ENCODE measurements at regions not wholly inside any gene's neighbourhood (a gene's known extent, or its start where the extent isn't known, plus 50 kb on each side); places are given as distances from the start of the nearest gene placed in this dataset.

DNA sequence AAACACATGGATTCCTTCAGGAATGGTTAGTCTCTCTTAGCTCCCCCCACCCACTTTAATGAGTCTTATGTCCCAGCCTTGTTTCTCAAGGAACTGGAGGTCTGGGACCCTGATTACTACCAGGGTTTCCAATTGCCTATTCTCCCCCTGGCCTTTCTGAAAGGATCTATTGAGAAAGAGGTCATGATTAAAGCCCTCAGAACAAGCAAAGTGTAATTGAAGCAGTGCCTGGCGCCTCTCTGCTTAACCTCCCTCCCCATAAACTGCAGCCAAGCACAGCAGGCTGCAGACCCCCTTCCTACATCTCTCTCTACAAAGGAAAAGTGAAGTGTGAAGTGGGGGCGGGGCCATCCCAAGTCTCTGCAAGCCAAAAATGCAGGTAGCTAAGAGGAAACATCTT is 159.7 kb upstream of the CDH11 start:
- Mint-ChIP-seq H3K27me3 (ENCODE audit: low read depth) (no peaks in the 10 kb centered on the region), H3K9me3 (no peaks in the 10 kb centered on the region), H3K4me3 (no peak overlapping the region), H3K27ac (peak overlapping the region; percentile 1), H3K36me3 (no peaks in the 10 kb centered on the region), H3K4me1 (peaks cover 51% of the 10 kb centered on the region)
- TF ChIP-seq, protein P1, sequence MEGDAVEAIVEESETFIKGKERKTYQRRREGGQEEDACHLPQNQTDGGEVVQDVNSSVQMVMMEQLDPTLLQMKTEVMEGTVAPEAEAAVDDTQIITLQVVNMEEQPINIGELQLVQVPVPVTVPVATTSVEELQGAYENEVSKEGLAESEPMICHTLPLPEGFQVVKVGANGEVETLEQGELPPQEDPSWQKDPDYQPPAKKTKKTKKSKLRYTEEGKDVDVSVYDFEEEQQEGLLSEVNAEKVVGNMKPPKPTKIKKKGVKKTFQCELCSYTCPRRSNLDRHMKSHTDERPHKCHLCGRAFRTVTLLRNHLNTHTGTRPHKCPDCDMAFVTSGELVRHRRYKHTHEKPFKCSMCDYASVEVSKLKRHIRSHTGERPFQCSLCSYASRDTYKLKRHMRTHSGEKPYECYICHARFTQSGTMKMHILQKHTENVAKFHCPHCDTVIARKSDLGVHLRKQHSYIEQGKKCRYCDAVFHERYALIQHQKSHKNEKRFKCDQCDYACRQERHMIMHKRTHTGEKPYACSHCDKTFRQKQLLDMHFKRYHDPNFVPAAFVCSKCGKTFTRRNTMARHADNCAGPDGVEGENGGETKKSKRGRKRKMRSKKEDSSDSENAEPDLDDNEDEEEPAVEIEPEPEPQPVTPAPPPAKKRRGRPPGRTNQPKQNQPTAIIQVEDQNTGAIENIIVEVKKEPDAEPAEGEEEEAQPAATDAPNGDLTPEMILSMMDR (IDR thresholded peaks at IDR 0.05; ENCODE audit: unreplicated experiment): no peak
- no peak for DNase-seq (ENCODE audit: low spot score in 2 of 2, unreplicated experiment in 2 of 2)

DNA sequence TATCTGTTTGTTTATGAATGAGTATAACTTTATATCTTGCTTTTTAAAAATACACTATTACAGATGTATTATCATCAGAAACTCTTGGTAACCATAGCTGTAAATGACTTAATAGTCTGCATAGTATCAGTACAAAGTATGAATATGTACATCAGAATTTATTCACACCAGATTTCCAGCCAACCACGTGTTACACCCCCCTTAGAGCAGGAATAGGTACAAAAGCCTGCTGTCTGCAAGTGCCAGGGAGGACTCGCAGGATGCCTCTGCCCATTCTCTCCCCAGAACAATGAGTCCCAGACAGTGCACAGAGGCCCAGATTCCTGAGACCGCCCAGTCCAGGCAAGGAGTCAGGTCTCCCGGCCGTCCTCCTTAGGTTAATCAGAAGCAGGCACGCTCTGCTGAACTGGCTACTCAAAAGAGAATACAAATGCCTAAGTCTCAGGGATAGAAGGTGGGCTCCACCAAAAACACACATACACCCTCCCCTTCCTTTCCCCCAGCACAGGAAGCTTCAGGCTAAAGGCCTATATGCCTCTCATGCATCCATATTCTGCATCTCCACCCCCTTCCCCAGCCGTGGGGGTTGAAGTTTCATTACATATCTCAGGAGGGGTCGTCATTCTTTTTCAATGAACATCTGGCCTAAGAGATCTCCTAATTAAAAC is 159.1 kb upstream of the CDH11 start:
- DNase-seq (ENCODE audit: low spot score in 2 of 2, unreplicated experiment in 2 of 2): no peak
- Mint-ChIP-seq H3K27ac (no peak overlapping the region), H3K27me3 (ENCODE audit: low read depth) (no peaks in the 10 kb centered on the region), H3K4me1 (peaks cover 51% of the 10 kb centered on the region), H3K4me3 (no peak overlapping the region), H3K36me3 (no peaks in the 10 kb centered on the region), H3K9me3 (no peaks in the 10 kb centered on the region)
- TF ChIP-seq, protein P1 (IDR thresholded peaks at IDR 0.05; ENCODE audit: unreplicated experiment): no peak

DNA sequence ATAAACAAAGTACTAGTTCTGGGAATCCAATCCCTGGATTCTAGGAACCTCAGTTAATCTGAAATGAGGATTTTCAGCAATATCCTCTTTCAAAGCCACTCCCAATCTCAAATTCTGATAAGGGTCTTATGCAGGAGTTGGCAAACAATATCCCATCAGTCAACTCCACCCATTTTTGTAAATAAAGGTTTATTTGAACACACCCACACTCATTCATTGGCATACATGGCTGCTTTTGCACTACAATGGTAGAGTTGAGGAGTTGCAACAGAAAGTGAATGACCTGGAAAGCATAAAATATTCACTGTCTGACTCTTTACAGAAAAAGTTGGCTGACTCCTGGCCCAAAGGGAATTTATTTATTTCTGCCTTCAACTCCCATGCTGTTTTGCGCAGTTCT is 157.7 kb upstream of the CDH11 start:
- TF ChIP-seq, protein P1 (IDR thresholded peaks at IDR 0.05; ENCODE audit: unreplicated experiment): no peak
- DNase-seq (ENCODE audit: low spot score in 2 of 2, unreplicated experiment in 2 of 2): no peak
- no peaks in the 10 kb centered on the region for H3K27me3 Mint-ChIP-seq (ENCODE audit: low read depth)
- peaks cover 37% of the 10 kb centered on the region for H3K4me1 Mint-ChIP-seq
- no peak overlapping the region for H3K27ac Mint-ChIP-seq
- no peak overlapping the region for H3K4me3 Mint-ChIP-seq
- no peaks in the 10 kb centered on the region for H3K36me3 Mint-ChIP-seq
- no peaks in the 10 kb centered on the region for H3K9me3 Mint-ChIP-seq

DNA sequence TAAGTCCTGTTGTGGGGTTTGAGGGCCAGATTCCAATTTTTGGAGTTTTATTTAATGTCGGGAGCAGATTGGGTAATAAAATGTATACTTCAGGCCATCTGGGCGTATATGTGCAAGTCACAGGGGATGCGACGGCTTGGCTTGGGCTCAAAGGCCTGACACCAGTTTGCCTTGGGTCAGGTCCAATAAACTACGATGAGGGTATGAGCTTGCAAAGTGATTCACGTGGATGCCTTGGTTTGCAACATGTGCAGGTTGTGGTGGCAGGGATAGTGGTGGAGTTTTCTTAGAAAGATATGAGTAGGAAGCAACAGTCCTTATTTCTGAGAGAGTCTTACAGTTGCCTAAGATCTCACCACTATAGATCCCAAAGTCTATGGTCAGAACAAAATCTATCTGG is 157.0 kb upstream of the CDH11 start:
- DNase-seq (ENCODE audit: low spot score in 2 of 2, unreplicated experiment in 2 of 2): no peak
- TF ChIP-seq, protein P1 (IDR thresholded peaks at IDR 0.05; ENCODE audit: unreplicated experiment): no peak
- no peaks in the 10 kb centered on the region for H3K9me3 Mint-ChIP-seq
- no peaks in the 10 kb centered on the region for H3K27me3 Mint-ChIP-seq (ENCODE audit: low read depth)
- H3K27ac Mint-ChIP-seq: no peak overlapping the region
- H3K36me3 Mint-ChIP-seq: no peaks in the 10 kb centered on the region
- H3K4me1 Mint-ChIP-seq: peaks cover 30% of the 10 kb centered on the region
- H3K4me3 Mint-ChIP-seq: no peak overlapping the region

DNA sequence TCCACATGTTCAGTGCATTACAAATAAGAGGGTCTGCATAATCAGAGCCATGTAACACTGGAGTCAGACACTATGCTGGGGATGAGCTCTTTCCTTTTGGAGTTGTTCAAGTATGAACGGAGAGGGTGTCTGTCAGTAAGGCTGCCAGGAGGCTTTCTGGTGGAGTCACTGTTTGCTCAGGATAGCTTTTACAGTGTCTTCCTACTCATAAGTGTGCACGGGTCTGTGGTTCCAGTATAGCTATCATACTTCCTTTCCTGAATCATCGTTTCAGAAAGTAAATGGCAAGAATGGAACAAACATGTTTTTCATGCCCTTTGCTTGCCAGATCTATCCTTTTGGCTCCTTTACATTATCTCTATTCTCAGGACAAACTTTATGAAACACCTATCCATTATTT is 152.7 kb upstream of the CDH11 start:
- H3K27me3 Mint-ChIP-seq (ENCODE audit: low read depth): no peaks in the 10 kb centered on the region
- no peak overlapping the region for H3K27ac Mint-ChIP-seq
- no peak for DNase-seq (ENCODE audit: low spot score in 2 of 2, unreplicated experiment in 2 of 2)
- H3K9me3 Mint-ChIP-seq: no peaks in the 10 kb centered on the region
- no peak overlapping the region for H3K4me3 Mint-ChIP-seq
- H3K4me1 Mint-ChIP-seq: peaks cover 2% of the 10 kb centered on the region
- H3K36me3 Mint-ChIP-seq: no peaks in the 10 kb centered on the region
- TF ChIP-seq, protein P1 (IDR thresholded peaks at IDR 0.05; ENCODE audit: unreplicated experiment): no peak

Measured in mesothelial cell of epicardium (in vitro differentiated cells).